H9 (cell line): ENCODE measurements at regions not wholly inside any gene's neighbourhood (a gene's known extent, or its start where the extent isn't known, plus 50 kb on each side); places are given as distances from the start of the nearest gene placed in this dataset.

ENCODE experiments used
- DNase-seq: peaks from one replicate; pipeline ENCODE4 v3.0.0-alpha.2; 2017
- H2AFZ ChIP-seq: one replicate; pipeline ENCODE4 v1.6.1; 2013; ENCODE audit warnings: mild to moderate bottlenecking, low read length, control low read depth, moderate library complexity
- H2AK5ac ChIP-seq: 2 replicates; pipeline ENCODE4 v1.6.1; 2013; ENCODE audit warnings: low read length, control low read depth, mixed read lengths; ENCODE audit not compliant: insufficient read length
- H2BK120ac ChIP-seq: one replicate; pipeline ENCODE4 v1.6.1; 2013; ENCODE audit warnings: low read depth, mild to moderate bottlenecking, low read length, control low read depth, inconsistent platforms; ENCODE audit not compliant: poor library complexity, severe bottlenecking
- H2BK12ac ChIP-seq: 2 replicates; pipeline ENCODE4 v1.6.1; 2013; ENCODE audit warnings: low read length, control low read depth, mixed read lengths, low read depth; ENCODE audit not compliant: insufficient read length
- H2BK15ac ChIP-seq: 2 replicates; pipeline ENCODE4 v1.6.1; 2013; ENCODE audit warnings: low read depth, low read length, control low read depth
- H2BK20ac ChIP-seq: one replicate; pipeline ENCODE4 v1.6.1; 2013; ENCODE audit warnings: low read depth, mild to moderate bottlenecking, low read length, control low read depth, inconsistent platforms; ENCODE audit not compliant: poor library complexity, severe bottlenecking
- H2BK5ac ChIP-seq: 2 replicates; pipeline ENCODE4 v1.6.1; 2013; ENCODE audit warnings: low read length, control low read depth, mixed read lengths; ENCODE audit not compliant: insufficient read length
- H3K14ac ChIP-seq: 2 replicates; pipeline ENCODE4 v1.6.1; 2013; ENCODE audit warnings: low read length, control low read depth; ENCODE audit not compliant: insufficient read depth
- H3K18ac ChIP-seq: 2 replicates; pipeline ENCODE4 v1.6.1; 2013; ENCODE audit warnings: low read depth, mild to moderate bottlenecking, mixed read lengths, low read length, control low read depth; ENCODE audit not compliant: insufficient read length
- H3K23ac ChIP-seq: 2 replicates; pipeline ENCODE4 v1.6.1; 2013; ENCODE audit warnings: low read length, control low read depth, mixed read lengths, low read depth; ENCODE audit not compliant: insufficient read length
- H3K23me2 ChIP-seq: 2 replicates; pipeline ENCODE4 v1.6.1; 2013; ENCODE audit warnings: low read depth, mild to moderate bottlenecking, mixed read lengths, low read length, control low read depth; ENCODE audit not compliant: insufficient read length, poor library complexity, severe bottlenecking
- H3K27ac ChIP-seq: 2 replicates; pipeline ENCODE4 v1.5.1; 2013; ENCODE audit warnings: low read length, control low read depth, mixed read lengths, low read depth; ENCODE audit not compliant: insufficient read length
- H3K27me3 ChIP-seq: 2 replicates; pipeline ENCODE4 v1.6.1; 2013; ENCODE audit warnings: low read length, control low read depth, inconsistent platforms; ENCODE audit not compliant: insufficient read depth
- H3K4ac ChIP-seq: 2 replicates; pipeline ENCODE4 v1.6.1; 2013; ENCODE audit warnings: low read depth, mild to moderate bottlenecking, control low read depth, inconsistent platforms, low read length, moderate library complexity
- H3K4me1 ChIP-seq: 2 replicates; pipeline ENCODE4 v1.6.1; 2013; ENCODE audit warnings: low read length, control low read depth, inconsistent platforms; ENCODE audit not compliant: insufficient read depth
- H3K4me2 ChIP-seq: 2 replicates; pipeline ENCODE4 v1.6.1; 2013; ENCODE audit warnings: low read length, control low read depth, mixed read lengths; ENCODE audit not compliant: insufficient read length, insufficient read depth
- H3K56ac ChIP-seq: 2 replicates; pipeline ENCODE4 v1.6.1; 2013; ENCODE audit warnings: low read depth, mild to moderate bottlenecking, mixed read lengths, low read length, control low read depth; ENCODE audit not compliant: insufficient read length
- H3K79me1 ChIP-seq: 2 replicates; pipeline ENCODE4 v1.6.1; 2013; ENCODE audit warnings: low read depth, mild to moderate bottlenecking, moderate library complexity, low read length, control low read depth, inconsistent platforms; ENCODE audit not compliant: insufficient read depth, poor library complexity, severe bottlenecking
- H3K79me2 ChIP-seq: 2 replicates; pipeline ENCODE4 v1.6.1; 2013; ENCODE audit warnings: low read length, control low read depth, inconsistent platforms; ENCODE audit not compliant: insufficient read depth
- H3K9ac ChIP-seq: 2 replicates; pipeline ENCODE4 v1.6.1; 2013; ENCODE audit warnings: low read length, control low read depth, mixed read lengths; ENCODE audit not compliant: insufficient read length; ENCODE audit errors: extremely low read depth
- H3K9me3 ChIP-seq: one replicate; pipeline ENCODE4 v1.6.1; 2013; ENCODE audit warnings: low read depth, low read length, inconsistent platforms; ENCODE audit not compliant: control insufficient read depth
- H3T11ph ChIP-seq: one replicate; pipeline ENCODE4 v1.6.1; 2013; ENCODE audit warnings: mild to moderate bottlenecking, low read length, control low read depth, inconsistent platforms
- H4K20me1 ChIP-seq: one replicate; pipeline ENCODE4 v1.6.1; 2013; ENCODE audit not compliant: control insufficient read depth, insufficient read length, insufficient read depth
- H4K5ac ChIP-seq: 2 replicates; pipeline ENCODE4 v1.6.1; 2013; ENCODE audit warnings: low read depth, mild to moderate bottlenecking, mixed read lengths, low read length, control low read depth; ENCODE audit not compliant: insufficient read length
- H4K8ac ChIP-seq: replicated peaks from 2 replicates; pipeline ENCODE4 v1.6.1; 2013; ENCODE audit warnings: low read length, control low read depth, mixed read lengths, low read depth; ENCODE audit not compliant: insufficient read length
- H4K91ac ChIP-seq: 2 replicates; pipeline ENCODE4 v1.6.1; 2013; ENCODE audit warnings: low read depth, mild to moderate bottlenecking, moderate library complexity, mixed read lengths, low read length, control low read depth; ENCODE audit not compliant: insufficient read length
- H3K27ac Mint-ChIP-seq, 3 experiments: 2 replicates in 2 of 3; 3 replicates in 1 of 3; pipeline ENCODE4 v1.8.0; 2020 to 2021; ENCODE audit warnings: mixed read lengths in 3 of 3, mild to moderate bottlenecking in 1 of 3, moderate library complexity in 1 of 3
- H3K27me3 Mint-ChIP-seq: 2 replicates; pipeline ENCODE4 v1.8.0; 2021; ENCODE audit warnings: low read depth, mild to moderate bottlenecking, moderate library complexity, mixed read lengths
- H3K36me3 Mint-ChIP-seq, 3 experiments: 2 replicates in 2 of 3; 3 replicates in 1 of 3; pipeline ENCODE4 v1.8.0; 2020 to 2021; ENCODE audit warnings: low read depth in 3 of 3, mixed read lengths in 3 of 3; ENCODE audit not compliant: insufficient read depth in 1 of 3
- H3K4me1 Mint-ChIP-seq, 2 experiments: 2 replicates each; pipeline ENCODE4 v1.8.0; 2020; ENCODE audit warnings: mixed read lengths in 2 of 2
- H3K4me3 Mint-ChIP-seq, 2 experiments: 2 replicates in 1 of 2; 3 replicates in 1 of 2; pipeline ENCODE4 v1.8.0; 2020 to 2021; ENCODE audit warnings: mild to moderate bottlenecking in 2 of 2, mixed read lengths in 2 of 2, moderate library complexity in 1 of 2
- H3K9me3 Mint-ChIP-seq, 2 experiments: 2 replicates in 1 of 2; 3 replicates in 1 of 2; pipeline ENCODE4 v1.8.0; 2020; ENCODE audit warnings: mild to moderate bottlenecking in 2 of 2, mixed read lengths in 2 of 2, moderate library complexity in 1 of 2
- CTCF ChIP-seq: fragments of 200-600 bp; sonication (generic); conservative IDR thresholded peaks from 3 replicates; pipeline ENCODE4 v1.8.0; 2021; ENCODE audit warnings: antibody characterized with exemption, mild to moderate bottlenecking

DNA sequence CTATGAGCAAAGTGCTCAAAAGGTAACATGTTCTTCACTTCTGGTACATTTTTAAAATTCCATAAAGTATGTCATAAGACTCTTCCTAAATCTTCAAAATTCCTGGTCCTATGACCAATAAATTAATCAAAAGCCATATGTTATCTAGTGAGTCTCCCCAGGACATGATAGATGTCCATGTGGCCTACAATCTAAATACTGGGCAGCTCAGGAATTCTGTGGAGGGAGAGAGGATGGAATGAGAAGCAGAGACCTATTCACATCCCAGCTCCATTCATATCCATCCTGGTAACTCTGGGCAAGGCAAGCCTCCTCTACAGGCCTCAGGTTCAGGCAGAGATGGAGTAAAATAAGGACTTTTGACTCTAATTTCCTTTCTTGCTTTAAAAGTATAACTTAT, 224.8 kb downstream of the MTERF1 start:
- no peak overlapping the region for H3K4me2 ChIP-seq
- no peaks in the 10 kb centered on the region for H3K23me2 ChIP-seq
- H3K23ac ChIP-seq = no peak overlapping the region
- no peak for TF ChIP-seq CTCF
- no peak overlapping the region for H4K5ac ChIP-seq
- no peak overlapping the region for H3K18ac ChIP-seq
- H2AFZ ChIP-seq = no peak overlapping the region
- Mint-ChIP-seq H3K9me3 (no peaks in the 10 kb centered on the region; a peak in 1 of 5 replicates), H3K4me1 (no peaks in the 10 kb centered on the region), H3K4me3 (no peak overlapping the region), H3K36me3 (no peaks in the 10 kb centered on the region), H3K27ac (no peak overlapping the region), H3K27me3 (0 out of 2 replicates have a peak, but pooled peaks cover 1% of the 10 kb centered on the region)
- no peaks in the 10 kb centered on the region for H3K79me1 ChIP-seq
- H2BK12ac ChIP-seq = no peak overlapping the region
- no peak overlapping the region for H2BK5ac ChIP-seq
- no peak overlapping the region for H2BK120ac ChIP-seq
- no peak overlapping the region for H2BK20ac ChIP-seq
- H3K27ac ChIP-seq = no peak overlapping the region
- H3T11ph ChIP-seq = no peak overlapping the region
- H3K4me1 ChIP-seq = no peaks in the 10 kb centered on the region
- H3K9ac ChIP-seq = no peak overlapping the region
- H4K91ac ChIP-seq = no peak overlapping the region
- H3K27me3 ChIP-seq = no peaks in the 10 kb centered on the region
- no peak overlapping the region for H3K14ac ChIP-seq
- H4K20me1 ChIP-seq = no peaks in the 10 kb centered on the region
- H3K56ac ChIP-seq = no peak overlapping the region
- H4K8ac ChIP-seq = no peak overlapping the region
- H3K9me3 ChIP-seq = no peaks in the 10 kb centered on the region
- no peak overlapping the region for H2BK15ac ChIP-seq
- DNase-seq = no peak
- H3K79me2 ChIP-seq = no peaks in the 10 kb centered on the region
- H2AK5ac ChIP-seq = no peak overlapping the region
- H3K4ac ChIP-seq = no peak overlapping the region
